Hepatocyte (in vitro differentiated cells): ENCODE measurements at regions not wholly inside any gene's neighbourhood (a gene's known extent, or its start where the extent isn't known, plus 50 kb on each side); places are given as distances from the start of the nearest gene placed in this dataset.

Source experiments
- CTCF ChIP-seq: fragments of 200-600 bp; sonication (generic); IDR thresholded peaks from 2 replicates; pipeline ENCODE4 v1.5.1; 2016; ENCODE audit warnings: antibody characterized with exemption, mild to moderate bottlenecking; ENCODE audit not compliant: poor library complexity
- EZH2 ChIP-seq: fragments of 200-600 bp; sonication (generic); IDR thresholded peaks from 2 replicates; pipeline ENCODE4 v1.6.1; 2016; ENCODE audit warnings: antibody characterized with exemption, mild to moderate bottlenecking, borderline replicate concordance

GRCh38 chr2:105460048-105460732, 61.3 kb upstream of the FHL2 start:
- TF ChIP-seq CTCF (no peak), EZH2 (no peak)
